CD4-positive, CD25-positive, alpha-beta regulatory T cell (primary cell): ENCODE measurements at regions not wholly inside any gene's neighbourhood (a gene's known extent, or its start where the extent isn't known, plus 50 kb on each side); places are given as distances from the start of the nearest gene placed in this dataset.

Source experiments
- ATAC-seq, 2 donors: fragments of 150-1000 bp; cut with Tn5 transposase; one replicate each; pipeline ENCODE4 v1.10.0; 2021; ENCODE audit warnings: low read depth in 2 of 2, moderate number of reproducible peaks in 2 of 2, moderate library complexity in 1 of 2
- DNase-seq, 3 donors: peaks; one replicate each; pipeline versions ENCODE4 v3.0.0 to v3.0.0-alpha.2; 2012 to 2022; ENCODE audit warnings: mixed read lengths in 1 of 3
- H3K27ac ChIP-seq: one replicate; pipeline ENCODE4 v1.7.0; 2013; ENCODE audit warnings: mild to moderate bottlenecking, low read length; ENCODE audit not compliant: insufficient read depth, poor library complexity, severe bottlenecking
- H3K27me3 ChIP-seq: one replicate; pipeline ENCODE4 v1.7.0; 2013; ENCODE audit warnings: low read length; ENCODE audit not compliant: control insufficient read depth, insufficient read depth
- H3K36me3 ChIP-seq: one replicate; pipeline ENCODE4 v1.7.0; 2013; ENCODE audit warnings: mild to moderate bottlenecking, low read length, moderate library complexity; ENCODE audit not compliant: control insufficient read depth, insufficient read depth
- H3K4me1 ChIP-seq: 2 replicates; pipeline ENCODE4 v1.7.0; 2013; ENCODE audit warnings: mild to moderate bottlenecking, low read length; ENCODE audit not compliant: insufficient read depth, control insufficient read depth, poor library complexity, severe bottlenecking
- H3K4me3 ChIP-seq: one replicate; pipeline ENCODE4 v1.7.0; 2013; ENCODE audit warnings: low read depth, mild to moderate bottlenecking, low read length, moderate library complexity
- H3K9me3 ChIP-seq, 2 experiments: 1 replicate in 1 of 2; 2 replicates in 1 of 2; pipeline ENCODE4 v1.7.0; 2013; ENCODE audit warnings: low read length in 2 of 2, mild to moderate bottlenecking in 1 of 2, moderate library complexity in 1 of 2; ENCODE audit not compliant: control insufficient read depth in 2 of 2
- H3K27ac Mint-ChIP-seq, 3 donors: one replicate each; pipeline ENCODE4 v1.8.0; 2020 to 2022; ENCODE audit warnings: mild to moderate bottlenecking in 3 of 3, mixed read lengths in 3 of 3, moderate library complexity in 2 of 3
- H3K27me3 Mint-ChIP-seq: one replicate; pipeline ENCODE4 v1.8.0; 2022; ENCODE audit warnings: mild to moderate bottlenecking, mixed read lengths
- H3K36me3 Mint-ChIP-seq: one replicate; pipeline ENCODE4 v1.8.0; 2020; ENCODE audit warnings: mixed read lengths
- H3K4me1 Mint-ChIP-seq, 4 donors: one replicate each; pipeline ENCODE4 v1.8.0; 2020 to 2022; ENCODE audit warnings: mixed read lengths in 4 of 4, mild to moderate bottlenecking in 1 of 4
- H3K4me3 Mint-ChIP-seq, 4 donors: one replicate each; pipeline ENCODE4 v1.8.0; 2020 to 2022; ENCODE audit warnings: mild to moderate bottlenecking in 4 of 4, mixed read lengths in 4 of 4, moderate library complexity in 3 of 4
- H3K9me3 Mint-ChIP-seq, 7 donors: one replicate each; pipeline ENCODE4 v1.8.0; 2020 to 2022; ENCODE audit warnings: mixed read lengths in 7 of 7, mild to moderate bottlenecking in 3 of 7, moderate library complexity in 2 of 7

DNA sequence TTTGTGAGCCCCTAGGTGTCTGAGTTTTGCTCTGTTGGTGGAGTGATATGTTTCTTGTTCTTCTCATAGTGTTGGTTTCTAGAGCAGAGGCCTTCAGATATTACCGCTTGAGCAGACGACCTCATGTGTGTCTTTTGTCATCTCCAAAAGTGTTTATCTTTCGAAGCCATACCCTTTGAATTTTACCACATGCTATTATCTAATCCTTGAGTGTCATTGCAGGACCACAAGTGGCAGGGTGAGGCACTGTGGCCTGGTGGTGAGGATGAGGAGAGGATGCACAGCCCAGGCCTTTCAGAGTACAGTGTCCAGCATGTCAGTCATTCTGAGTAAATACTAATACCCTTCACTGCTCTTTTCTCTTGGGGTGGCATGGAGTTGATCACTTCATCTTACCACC is 57.2 kb upstream of the CISTR start:
- H3K4me1 ChIP-seq, result no peaks in the 10 kb centered on the region
- no peak for DNase-seq
- H3K27me3 ChIP-seq, result peaks cover 11% of the 10 kb centered on the region
- H3K4me3 ChIP-seq, result no peak overlapping the region
- no peaks in the 10 kb centered on the region for H3K36me3 ChIP-seq
- H3K36me3 Mint-ChIP-seq, result no peaks in the 10 kb centered on the region
- H3K9me3 Mint-ChIP-seq, result no peaks in the 10 kb centered on the region
- no peak overlapping the region for H3K27ac ChIP-seq
- H3K9me3 ChIP-seq, result no peaks in the 10 kb centered on the region
- peaks cover 22% of the 10 kb centered on the region for H3K27me3 Mint-ChIP-seq
- H3K27ac Mint-ChIP-seq, result no peak overlapping the region
- no peaks in the 10 kb centered on the region for H3K4me1 Mint-ChIP-seq
- no peak overlapping the region for H3K4me3 Mint-ChIP-seq
- no peak for ATAC-seq

DNA sequence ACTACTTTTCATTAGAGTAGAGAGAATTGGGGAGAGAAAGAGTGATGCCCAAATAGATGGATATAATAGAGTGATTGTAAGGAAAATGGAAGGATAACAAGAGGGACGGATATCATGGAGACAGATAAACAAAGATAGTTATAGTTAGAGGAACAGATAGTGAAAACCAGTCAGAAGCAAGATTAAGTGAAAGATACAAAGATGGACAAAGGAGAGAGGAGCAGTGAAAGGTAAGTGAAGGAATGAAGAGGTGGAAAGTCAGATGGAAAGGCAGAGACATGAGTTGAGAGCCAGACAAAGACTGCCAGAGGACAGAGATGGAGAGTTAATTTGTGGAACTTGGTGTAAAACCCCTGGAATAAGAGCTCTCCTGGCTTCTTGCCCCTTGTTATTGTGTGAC is 59.2 kb upstream of the CISTR start:
- H3K4me3 Mint-ChIP-seq, result no peak overlapping the region
- no peak for ATAC-seq

DNA sequence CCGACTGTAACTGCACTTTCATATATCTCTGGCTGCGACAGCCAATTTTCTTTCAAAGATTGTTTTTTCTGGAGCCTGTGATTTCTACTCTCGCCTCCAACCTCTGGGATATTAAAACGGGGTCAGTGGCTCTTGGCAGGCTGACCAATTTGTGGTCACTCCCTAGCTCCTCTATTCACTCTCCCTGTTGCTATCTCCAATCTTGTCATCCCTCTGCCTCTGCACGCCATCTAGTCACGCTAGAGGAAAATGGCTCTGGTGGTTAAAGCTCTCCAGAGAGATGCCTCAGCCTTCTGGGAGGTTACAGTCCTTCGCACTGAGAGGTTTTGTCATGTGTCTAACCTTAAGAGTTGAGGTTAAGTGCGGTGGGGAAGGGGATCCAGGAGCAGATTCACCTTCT is 59.8 kb upstream of the CISTR start:
- H3K27me3 Mint-ChIP-seq, result peaks cover 21% of the 10 kb centered on the region
- Histone ChIP-seq H3K4me1 (no peaks in the 10 kb centered on the region), H3K27me3 (peaks cover 13% of the 10 kb centered on the region), H3K27ac (no peak overlapping the region), H3K36me3 (no peaks in the 10 kb centered on the region), H3K4me3 (no peak overlapping the region), H3K9me3 (no peaks in the 10 kb centered on the region)
- no peak overlapping the region for H3K4me3 Mint-ChIP-seq
- H3K27ac Mint-ChIP-seq, result no peak overlapping the region
- DNase-seq, result no peak
- no peak for ATAC-seq
- H3K4me1 Mint-ChIP-seq, result no peaks in the 10 kb centered on the region
- no peaks in the 10 kb centered on the region for H3K36me3 Mint-ChIP-seq
- no peaks in the 10 kb centered on the region for H3K9me3 Mint-ChIP-seq

More for the DNA sequence above, 59.2 kb upstream of the CISTR start:
- H3K4me1 Mint-ChIP-seq, result no peaks in the 10 kb centered on the region
- no peak for DNase-seq
- H3K9me3 ChIP-seq, result no peaks in the 10 kb centered on the region
- H3K36me3 Mint-ChIP-seq, result no peaks in the 10 kb centered on the region
- H3K36me3 ChIP-seq, result no peaks in the 10 kb centered on the region
- H3K27me3 Mint-ChIP-seq, result peaks cover 21% of the 10 kb centered on the region
- no peaks in the 10 kb centered on the region for H3K4me1 ChIP-seq
- no peak overlapping the region for H3K4me3 ChIP-seq
- no peak overlapping the region for H3K27ac Mint-ChIP-seq
- H3K27ac ChIP-seq, result no peak overlapping the region
- H3K9me3 Mint-ChIP-seq, result no peaks in the 10 kb centered on the region
- H3K27me3 ChIP-seq, result peaks cover 12% of the 10 kb centered on the region

DNA sequence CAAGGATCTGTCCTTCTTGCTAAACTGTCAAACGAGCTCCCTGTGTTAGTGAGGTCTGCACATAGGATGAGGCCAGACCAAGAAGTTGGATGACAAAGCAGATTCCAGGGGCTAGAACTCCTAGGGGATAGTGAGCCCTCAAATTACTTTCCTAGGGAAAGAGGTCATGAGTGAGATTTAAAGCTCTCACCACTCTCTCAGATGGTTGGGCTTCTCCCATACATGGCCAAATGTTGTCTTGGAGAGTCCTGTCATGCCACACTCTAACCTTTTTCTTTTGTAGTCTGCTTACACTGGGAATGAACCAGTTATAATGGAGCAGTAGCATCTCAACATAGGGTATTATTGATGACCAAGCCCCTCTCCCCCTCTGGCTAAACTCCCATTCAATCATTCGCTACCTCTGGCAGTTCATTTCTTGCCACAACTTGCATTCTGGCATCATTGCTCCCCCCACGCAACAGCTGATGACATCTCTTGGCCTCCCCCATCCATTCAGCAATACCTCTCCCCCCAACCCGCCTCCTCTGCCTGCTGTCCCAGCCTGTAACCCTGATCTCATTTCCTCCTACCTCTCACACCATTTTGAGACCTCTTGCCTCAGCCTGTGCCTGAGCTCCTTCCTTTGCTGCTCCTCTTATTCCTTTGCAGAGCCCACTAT is 64.7 kb upstream of the CISTR start:
- peaks cover 55% of the 10 kb centered on the region for H3K27me3 Mint-ChIP-seq

DNA sequence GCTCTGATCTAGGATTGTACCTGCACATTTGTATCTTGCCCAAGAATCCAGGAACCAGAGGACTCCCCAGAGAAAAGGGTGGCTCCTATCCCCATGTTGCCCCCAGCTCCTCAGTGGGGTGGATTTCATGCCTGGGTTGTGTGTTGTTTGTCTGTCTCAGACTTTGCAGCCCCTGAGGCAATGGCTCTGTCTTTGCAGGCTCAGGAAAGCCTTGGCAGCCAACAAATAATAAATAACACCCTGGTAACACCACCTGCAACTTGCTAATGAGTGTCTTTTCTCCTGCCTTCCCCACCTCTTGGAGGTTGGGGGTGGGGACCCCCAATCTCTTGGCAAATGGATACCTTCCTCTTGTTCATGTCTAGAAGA is 65.2 kb upstream of the CISTR start:
- peaks cover 60% of the 10 kb centered on the region for H3K27me3 Mint-ChIP-seq

More for the DNA sequence above, 64.7 kb upstream of the CISTR start:
- no peaks in the 10 kb centered on the region for H3K9me3 ChIP-seq
- no peak overlapping the region for H3K27ac ChIP-seq
- Mint-ChIP-seq H3K4me1 (no peaks in the 10 kb centered on the region), H3K36me3 (no peaks in the 10 kb centered on the region), H3K9me3 (no peaks in the 10 kb centered on the region), H3K27ac (no peak overlapping the region), H3K4me3 (no peak overlapping the region)
- H3K27me3 ChIP-seq, result peaks cover 35% of the 10 kb centered on the region
- ATAC-seq (no peak), DNase-seq (no peak)
- no peaks in the 10 kb centered on the region for H3K4me1 ChIP-seq
- no peaks in the 10 kb centered on the region for H3K36me3 ChIP-seq
- H3K4me3 ChIP-seq, result no peak overlapping the region

DNA sequence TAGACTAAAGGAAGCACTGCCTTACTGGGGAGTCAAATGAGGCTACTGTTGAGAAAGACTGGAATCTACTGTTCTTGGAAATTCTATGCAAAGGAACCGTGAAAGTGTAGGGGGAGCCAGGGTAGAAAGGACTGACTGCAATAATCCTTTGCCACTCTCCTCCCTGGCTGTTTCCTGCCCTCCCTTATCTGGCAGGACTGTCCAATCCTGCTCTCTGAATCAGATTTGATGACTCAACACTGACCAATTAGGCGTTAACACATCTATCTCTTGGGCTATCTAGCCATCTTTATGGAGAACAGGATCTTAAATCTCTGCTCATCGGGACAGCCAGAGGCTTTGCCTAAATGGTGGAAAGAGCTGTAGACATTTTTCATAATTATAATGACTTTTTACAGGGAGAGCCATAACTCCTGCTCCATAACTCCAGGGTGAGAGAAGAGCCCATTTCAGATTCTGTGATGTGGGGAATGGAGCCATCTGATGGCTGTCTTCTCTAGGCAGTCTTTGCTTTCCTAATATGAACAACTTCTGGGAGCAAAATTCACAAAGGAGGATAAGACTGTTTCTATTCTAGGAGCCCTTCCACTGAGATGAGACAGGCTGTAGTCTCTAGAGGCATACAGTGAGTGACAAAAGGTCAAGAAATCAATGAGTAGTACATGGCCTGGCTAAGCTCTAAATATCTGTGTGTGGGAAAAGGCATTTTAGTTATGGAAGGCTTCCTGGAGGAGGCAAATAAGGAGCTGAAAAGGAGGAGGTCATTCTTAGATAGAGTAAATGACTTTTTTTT is 68.9 kb upstream of the CISTR start:
- H3K9me3 Mint-ChIP-seq, result peaks cover 0 to 2% (median 0%) of the 10 kb centered on the region in 7 donors

More for the DNA sequence above, 65.2 kb upstream of the CISTR start:
- peaks cover 38% of the 10 kb centered on the region for H3K27me3 ChIP-seq
- no peak overlapping the region for H3K27ac ChIP-seq
- H3K27ac Mint-ChIP-seq, result no peak overlapping the region
- H3K4me3 Mint-ChIP-seq, result no peak overlapping the region
- no peaks in the 10 kb centered on the region for H3K36me3 ChIP-seq
- H3K9me3 ChIP-seq, result no peaks in the 10 kb centered on the region
- DNase-seq (no peak), ATAC-seq (no peak)
- no peaks in the 10 kb centered on the region for H3K4me1 ChIP-seq
- H3K4me1 Mint-ChIP-seq, result no peaks in the 10 kb centered on the region
- no peak overlapping the region for H3K4me3 ChIP-seq
- no peaks in the 10 kb centered on the region for H3K36me3 Mint-ChIP-seq
- no peaks in the 10 kb centered on the region for H3K9me3 Mint-ChIP-seq

DNA sequence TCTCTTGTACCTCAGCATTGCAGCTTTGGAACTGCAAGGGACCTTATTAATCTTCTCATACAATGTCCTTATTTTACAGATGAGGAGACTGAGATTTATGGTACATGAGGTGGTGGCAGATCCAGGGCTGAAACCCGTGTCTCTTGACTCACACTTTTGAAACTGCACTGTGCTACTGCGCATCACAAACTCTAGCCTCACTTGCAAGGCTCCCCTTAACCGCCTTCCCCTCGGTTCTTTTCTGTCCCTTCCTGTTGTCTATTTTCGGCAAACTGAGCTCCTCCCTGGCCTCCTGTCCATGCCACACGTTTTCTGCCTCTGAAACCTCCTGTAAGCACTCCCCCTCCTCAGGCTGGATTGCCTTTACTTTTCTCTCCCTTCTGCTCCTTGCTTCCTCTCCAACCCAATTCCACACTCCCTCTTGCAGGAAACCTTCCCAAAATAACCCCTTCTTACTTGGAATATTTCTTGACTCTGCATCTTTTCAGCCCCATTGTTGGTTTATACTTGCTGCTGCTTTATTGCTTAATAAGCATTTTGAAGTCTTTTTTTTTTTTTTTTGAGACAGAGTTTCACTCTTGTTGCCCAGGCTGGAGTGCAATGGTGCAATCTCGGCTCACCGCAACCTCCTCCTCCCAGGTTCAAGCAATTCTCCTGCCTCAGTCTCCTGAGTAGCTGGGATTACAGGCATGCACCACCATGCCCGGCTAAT is 72.4 kb upstream of the CISTR start:
- H3K9me3 ChIP-seq, result no peaks in the 10 kb centered on the region
- no peak for DNase-seq
- peaks cover 34% of the 10 kb centered on the region for H3K27me3 ChIP-seq
- H3K27ac ChIP-seq, result no peak overlapping the region
- H3K36me3 ChIP-seq, result no peaks in the 10 kb centered on the region
- Mint-ChIP-seq H3K27me3 (peaks cover 46% of the 10 kb centered on the region), H3K27ac (no peak overlapping the region), H3K9me3 (peaks cover 0 to 2% (median 0%) of the 10 kb centered on the region in 7 donors), H3K4me3 (no peak overlapping the region), H3K36me3 (no peaks in the 10 kb centered on the region), H3K4me1 (no peaks in the 10 kb centered on the region)
- no peaks in the 10 kb centered on the region for H3K4me1 ChIP-seq
- no peak overlapping the region for H3K4me3 ChIP-seq
- no peak for ATAC-seq

More for the DNA sequence above, 68.9 kb upstream of the CISTR start:
- H3K4me1 Mint-ChIP-seq, result no peaks in the 10 kb centered on the region
- H3K27ac Mint-ChIP-seq, result no peak overlapping the region
- peaks cover 52% of the 10 kb centered on the region for H3K27me3 Mint-ChIP-seq
- Histone ChIP-seq H3K9me3 (no peaks in the 10 kb centered on the region), H3K27ac (no peak overlapping the region), H3K36me3 (no peaks in the 10 kb centered on the region), H3K4me1 (no peaks in the 10 kb centered on the region), H3K27me3 (peaks cover 52% of the 10 kb centered on the region), H3K4me3 (no peak overlapping the region)
- no peak for DNase-seq
- ATAC-seq, result no peak
- no peaks in the 10 kb centered on the region for H3K36me3 Mint-ChIP-seq
- no peak overlapping the region for H3K4me3 Mint-ChIP-seq
